Effector memory CD4-positive, alpha-beta T cell (primary cell): ENCODE measurements at regions not wholly inside any gene's neighbourhood (a gene's known extent, or its start where the extent isn't known, plus 50 kb on each side); places are given as distances from the start of the nearest gene placed in this dataset.
"Not testable (repeated sequence)": the region's sequence is repeated elsewhere in the genome, so short reads cannot be mapped to it uniquely, and the experiment has no call there.

ENCODE experiments used
- DNase-seq, 3 donors: peaks; one replicate each; pipeline ENCODE4 v3.0.0-alpha.2; 2020
- H3K27ac ChIP-seq: 2 replicates; pipeline ENCODE4 v1.7.0; 2013; ENCODE audit warnings: mild to moderate bottlenecking, low read length, moderate library complexity; ENCODE audit not compliant: insufficient read depth, poor library complexity, severe bottlenecking
- H3K27me3 ChIP-seq: replicated peaks from 2 replicates; pipeline ENCODE4 v1.7.0; 2013; ENCODE audit warnings: mild to moderate bottlenecking, low read length; ENCODE audit not compliant: insufficient read depth, control insufficient read depth, poor library complexity, severe bottlenecking
- H3K36me3 ChIP-seq: 2 replicates; pipeline ENCODE4 v1.7.0; 2013; ENCODE audit warnings: mild to moderate bottlenecking, low read length, moderate library complexity; ENCODE audit not compliant: control insufficient read depth, insufficient read depth
- H3K4me1 ChIP-seq: 2 replicates; pipeline ENCODE4 v1.7.0; 2013; ENCODE audit warnings: low read length, mild to moderate bottlenecking; ENCODE audit not compliant: control insufficient read depth, insufficient read depth, poor library complexity, severe bottlenecking
- H3K4me3 ChIP-seq: 2 replicates; pipeline ENCODE4 v1.7.0; 2013; ENCODE audit warnings: low read length, low read depth, mild to moderate bottlenecking; ENCODE audit not compliant: insufficient read depth, poor library complexity, severe bottlenecking
- H3K9me3 ChIP-seq: 2 replicates; pipeline ENCODE4 v1.7.0; 2013; ENCODE audit warnings: mild to moderate bottlenecking, low read length, moderate library complexity; ENCODE audit not compliant: control insufficient read depth

DNA sequence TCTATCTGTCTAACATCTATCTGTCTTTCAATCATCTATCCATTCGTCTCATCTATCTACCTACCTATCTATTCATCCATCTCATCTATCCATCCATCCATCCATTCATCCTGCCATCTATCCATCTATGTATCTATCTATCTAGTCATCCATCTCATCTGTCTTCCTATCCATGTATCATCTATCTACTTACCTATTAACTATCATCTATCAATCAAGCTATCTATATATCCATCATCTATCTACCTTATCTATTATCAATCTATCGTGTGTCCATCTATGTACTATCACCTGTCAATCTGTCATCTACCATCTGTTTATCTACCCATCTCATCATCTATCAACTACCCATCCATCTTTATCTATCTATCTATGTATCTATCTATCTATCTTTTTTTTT lies 217.7 kb downstream of the CRLF2 start:
- H3K27ac ChIP-seq: no peak overlapping the region
- H3K4me1 ChIP-seq: no peaks in the 10 kb centered on the region
- H3K36me3 ChIP-seq: no peaks in the 10 kb centered on the region
- no peak for DNase-seq
- no peaks in the 10 kb centered on the region for H3K27me3 ChIP-seq
- no peak overlapping the region for H3K4me3 ChIP-seq
- peaks cover 9% of the 10 kb centered on the region for H3K9me3 ChIP-seq

DNA sequence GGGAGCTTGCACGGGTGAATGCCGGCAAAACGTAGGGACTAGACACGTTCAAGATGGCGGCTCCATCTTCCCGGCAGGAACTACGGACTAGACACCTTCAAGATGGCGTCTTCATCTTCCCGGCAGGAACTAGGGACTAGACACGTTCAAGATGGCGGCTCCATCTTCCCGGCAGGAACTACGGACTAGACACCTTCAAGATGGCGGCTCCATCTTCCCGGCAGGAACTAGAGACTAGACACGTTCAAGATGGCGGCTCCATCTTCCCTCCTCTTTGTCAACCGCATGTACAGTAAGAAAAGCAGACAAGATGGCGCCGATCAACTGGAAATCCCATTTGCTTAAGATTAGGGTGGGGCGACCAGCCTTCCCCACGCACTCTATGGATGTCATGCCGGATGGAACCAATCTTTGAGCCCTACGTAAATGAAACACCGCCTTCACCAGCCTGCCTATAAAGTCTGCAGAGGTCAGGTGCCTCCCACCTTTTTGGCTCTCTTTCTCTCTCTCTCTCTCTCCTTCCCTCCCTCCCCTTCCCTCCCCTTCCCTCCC lies 222.4 kb downstream of the CRLF2 start:
- Histone ChIP-seq H3K36me3 (no peaks in the 10 kb centered on the region), H3K27ac (peak overlapping the region; percentile 37), H3K27me3 (no peaks in the 10 kb centered on the region), H3K4me1 (no peaks in the 10 kb centered on the region), H3K9me3 (peaks cover 9% of the 10 kb centered on the region), H3K4me3 (peak overlapping the region; percentile 37)
- DNase-seq: peak; percentile 1 to 89 (median 66)

DNA sequence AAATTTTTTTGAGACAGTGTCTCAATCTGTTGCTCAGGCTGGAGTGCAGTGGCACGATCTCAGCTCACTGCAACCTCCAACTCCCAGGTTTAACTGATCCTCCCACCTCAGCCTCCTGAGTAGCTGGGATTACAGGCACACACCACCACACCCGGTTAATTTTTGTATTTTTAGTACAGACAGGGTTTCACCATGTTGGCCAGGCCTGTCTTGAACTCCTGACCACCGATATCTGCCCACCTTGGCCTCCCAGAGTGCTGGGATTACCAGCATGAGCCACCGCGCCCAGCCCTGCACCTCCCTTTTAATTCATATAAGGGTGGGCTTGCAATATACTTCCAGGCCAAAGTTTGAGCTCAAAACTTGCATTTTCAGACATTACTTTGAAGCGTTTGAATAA lies 223.9 kb downstream of the CRLF2 start:
- not testable (repeated sequence) for H3K4me3 ChIP-seq, H3K36me3 ChIP-seq, H3K27me3 ChIP-seq, DNase-seq, H3K9me3 ChIP-seq, H3K4me1 ChIP-seq, H3K27ac ChIP-seq

DNA sequence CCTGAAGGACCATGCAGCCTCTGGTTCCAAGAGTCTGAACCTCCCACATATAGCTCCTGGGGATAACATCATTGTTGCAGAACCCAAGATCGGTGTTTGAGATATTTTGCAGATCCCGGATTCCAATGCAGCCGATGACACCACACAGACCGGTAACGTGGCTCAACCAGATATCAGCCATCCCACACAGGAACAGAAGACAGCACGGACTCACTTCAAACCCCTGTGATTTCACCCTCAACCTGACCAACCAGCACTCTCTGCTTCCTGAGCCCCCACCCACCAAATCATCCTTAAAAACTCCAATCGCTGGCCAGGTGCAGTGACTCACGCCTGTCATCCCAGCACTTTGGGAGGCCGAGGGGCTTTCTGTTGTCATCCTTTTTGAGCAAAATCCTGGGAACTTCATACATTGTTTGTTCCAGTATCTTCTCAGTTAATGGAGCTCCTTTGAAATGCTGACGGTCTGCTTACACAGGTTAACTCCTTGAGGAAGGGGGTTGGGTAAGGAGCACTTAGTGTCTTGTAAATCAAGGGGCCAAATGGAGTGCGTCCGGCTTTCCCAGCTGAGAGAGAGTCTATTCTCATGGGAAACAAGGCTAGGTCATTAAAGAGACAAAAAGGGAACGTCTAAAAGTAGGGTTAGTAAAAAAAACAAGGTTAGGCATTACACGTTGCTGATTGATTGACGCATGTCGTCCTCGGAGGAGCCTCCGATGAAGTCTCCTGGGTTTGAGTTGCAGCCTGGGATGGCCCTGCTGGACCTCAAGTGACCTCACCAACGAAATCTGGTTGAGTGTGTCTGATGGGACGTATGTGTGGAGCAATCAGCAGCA lies 230.4 kb downstream of the CRLF2 start:
- no peak overlapping the region for H3K27ac ChIP-seq
- no peak overlapping the region for H3K4me3 ChIP-seq
- no peaks in the 10 kb centered on the region for H3K36me3 ChIP-seq

DNA sequence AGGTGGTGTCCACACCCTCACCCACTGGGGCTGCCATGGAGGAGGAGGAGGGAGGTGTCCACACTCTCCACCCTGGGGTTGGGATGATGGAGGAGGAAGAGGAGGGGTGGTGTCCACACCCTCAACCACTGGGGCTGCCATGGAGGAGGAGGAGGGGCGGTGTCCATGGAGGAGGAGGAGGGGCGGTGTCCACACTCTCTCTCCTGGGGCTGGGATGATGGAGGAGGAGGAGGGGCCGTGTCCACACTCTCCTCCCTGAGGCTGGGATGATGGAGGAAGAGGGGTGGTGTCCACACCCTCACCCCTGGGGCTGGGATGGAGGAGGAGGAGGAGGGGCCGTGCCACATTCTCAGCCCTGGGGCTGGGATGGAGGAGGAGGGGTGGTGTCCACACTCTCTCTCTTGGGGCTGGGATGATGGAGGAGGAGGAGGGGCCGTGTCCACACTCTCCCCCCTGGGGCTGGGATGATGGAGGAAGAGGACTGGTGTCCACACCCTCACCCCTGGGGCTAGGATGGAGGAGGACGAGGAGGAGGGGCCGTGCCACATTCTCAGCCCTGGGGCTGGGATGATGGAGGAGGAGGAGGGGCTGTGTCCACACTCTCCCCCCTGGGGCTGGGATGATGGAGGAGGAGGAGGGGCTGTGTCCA lies 231.7 kb downstream of the CRLF2 start:
- Histone ChIP-seq H3K9me3 (no peaks in the 10 kb centered on the region), H3K36me3 (no peaks in the 10 kb centered on the region), H3K27me3 (no peaks in the 10 kb centered on the region), H3K4me3 (no peak overlapping the region), H3K27ac (no peak overlapping the region), H3K4me1 (no peaks in the 10 kb centered on the region)
- DNase-seq: no peak

More for the DNA sequence above, 230.4 kb downstream of the CRLF2 start:
- DNase-seq: no peak
- Histone ChIP-seq H3K4me1 (no peaks in the 10 kb centered on the region), H3K9me3 (no peaks in the 10 kb centered on the region), H3K27me3 (no peaks in the 10 kb centered on the region)

DNA sequence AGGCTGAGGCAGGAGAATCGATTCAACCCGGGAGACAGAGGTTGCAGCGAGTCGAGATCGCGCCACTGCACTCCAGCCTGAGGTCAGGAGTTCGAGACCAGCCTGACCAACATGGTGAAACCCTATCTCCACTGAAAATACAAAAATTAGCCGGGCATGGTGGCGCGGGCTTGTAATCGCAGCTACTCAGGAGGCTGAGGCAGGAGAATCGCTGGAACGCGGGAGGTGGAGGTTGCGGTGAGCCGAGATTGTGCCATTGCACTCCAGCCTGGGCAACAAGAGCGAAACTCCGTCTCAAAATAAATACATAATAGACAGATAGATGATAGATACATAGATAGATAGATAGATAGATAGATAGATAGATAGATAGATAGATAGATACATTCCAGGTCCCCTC lies 233.3 kb downstream of the CRLF2 start:
- not testable (repeated sequence) for H3K4me1 ChIP-seq, DNase-seq, H3K27ac ChIP-seq, H3K36me3 ChIP-seq, H3K9me3 ChIP-seq, H3K27me3 ChIP-seq, H3K4me3 ChIP-seq

DNA sequence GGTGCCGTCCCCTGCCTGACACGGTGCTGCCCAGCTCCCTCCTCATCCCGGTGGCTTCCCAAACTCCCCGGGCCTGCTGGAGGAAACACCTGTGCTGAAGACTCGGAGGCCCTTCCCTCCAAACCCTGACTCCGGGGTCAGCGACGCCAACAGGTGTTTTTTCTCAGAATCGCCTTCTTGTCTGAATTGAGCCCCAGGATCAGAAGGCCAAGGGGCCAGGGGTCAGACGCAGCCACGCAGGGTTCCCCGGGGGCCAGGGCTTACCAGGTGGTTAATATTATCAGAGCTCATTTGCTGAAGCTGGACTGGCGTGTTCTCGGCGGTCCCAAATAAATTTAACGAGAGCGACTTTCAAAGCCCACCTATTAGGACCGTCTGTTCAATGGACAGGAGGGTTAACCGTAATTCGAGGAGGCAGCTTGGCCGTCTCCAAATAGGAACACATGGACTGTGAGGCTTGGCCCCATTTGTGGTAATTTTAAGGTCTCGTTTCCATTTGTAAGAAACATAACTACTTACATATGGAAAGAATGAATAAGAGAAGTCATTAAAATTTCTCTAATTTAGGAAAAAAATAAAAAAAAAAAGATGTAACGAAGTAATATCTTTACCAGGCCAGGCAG lies 239.3 kb downstream of the CRLF2 start:
- Histone ChIP-seq H3K9me3 (no peaks in the 10 kb centered on the region), H3K27me3 (no peaks in the 10 kb centered on the region), H3K27ac (no peak overlapping the region), H3K4me1 (no peaks in the 10 kb centered on the region), H3K4me3 (no peak overlapping the region), H3K36me3 (no peaks in the 10 kb centered on the region)
- DNase-seq: no peak

DNA sequence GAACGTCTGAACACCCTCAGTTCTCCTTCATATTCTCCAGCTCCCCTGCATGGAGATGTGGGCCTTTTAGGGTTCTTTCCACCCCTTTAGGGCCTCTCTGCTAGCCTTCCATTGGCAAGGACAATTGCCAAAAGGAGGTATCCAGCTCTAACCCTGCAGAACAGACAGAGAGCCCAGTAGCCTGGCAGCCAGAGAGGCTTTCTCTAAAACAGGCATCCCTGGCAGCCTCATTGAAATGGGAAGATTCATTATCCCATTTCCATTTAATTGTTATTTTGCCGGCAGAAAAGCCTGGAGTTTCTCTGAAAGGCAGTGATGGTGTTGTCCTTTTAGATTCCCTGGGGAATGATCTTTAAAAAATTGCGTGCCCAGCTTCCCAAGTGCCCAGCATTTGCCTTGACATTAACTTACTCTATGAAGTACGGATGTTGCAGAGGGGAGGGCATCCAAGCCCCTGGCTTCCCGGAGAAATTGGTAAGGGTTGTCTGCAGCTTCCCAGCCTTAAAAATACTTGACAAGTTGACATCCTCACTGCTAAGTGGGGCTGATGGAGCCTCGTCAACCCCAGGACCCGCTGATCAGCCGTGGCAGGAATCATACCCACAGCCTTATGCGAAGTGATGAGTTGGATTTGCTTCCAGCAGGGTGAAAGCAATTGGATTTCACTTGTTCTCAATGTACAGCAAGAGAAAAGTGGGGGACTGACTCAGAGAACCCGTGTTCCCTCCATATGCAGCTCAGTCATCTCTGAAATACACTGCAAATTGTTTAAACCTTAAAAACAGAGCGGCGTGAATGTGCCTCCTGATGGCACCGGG lies 244.1 kb downstream of the CRLF2 start:
- Histone ChIP-seq H3K27me3 (no peaks in the 10 kb centered on the region), H3K4me1 (no peaks in the 10 kb centered on the region), H3K9me3 (no peaks in the 10 kb centered on the region), H3K36me3 (no peaks in the 10 kb centered on the region), H3K27ac (no peak overlapping the region), H3K4me3 (no peak overlapping the region)
- no peak for DNase-seq

DNA sequence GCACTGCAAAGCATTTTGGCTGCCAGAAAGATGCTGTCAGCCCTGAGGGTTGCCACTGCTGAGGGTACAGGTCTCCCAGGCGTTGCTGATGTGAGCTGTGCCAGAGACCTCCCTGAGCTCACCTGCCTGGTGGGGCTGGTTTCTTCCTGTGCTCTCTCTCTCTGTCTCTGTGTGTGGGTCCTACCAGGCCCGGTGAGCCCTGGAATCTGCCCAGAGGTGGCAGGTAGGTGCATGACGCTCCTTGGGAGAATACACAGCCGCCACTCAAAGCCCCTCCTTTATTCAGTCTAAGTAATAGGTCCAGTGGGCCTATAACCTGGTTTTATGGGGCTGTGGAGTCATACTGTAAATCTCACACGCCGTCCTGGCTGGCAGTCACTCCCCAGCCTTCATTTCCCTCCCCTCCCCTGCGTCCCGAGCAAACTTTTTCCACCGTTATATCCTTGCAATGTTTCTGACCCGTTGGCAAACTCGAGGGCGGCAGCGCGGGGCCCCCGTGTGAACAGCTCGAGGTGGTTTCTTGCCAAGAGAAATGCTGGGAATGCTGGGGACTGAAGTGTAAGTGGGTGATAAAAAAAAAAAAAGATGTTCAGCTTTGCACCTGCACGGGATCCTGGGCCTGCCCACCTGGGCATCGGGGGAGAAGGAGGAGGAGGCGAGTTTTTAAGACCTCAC lies 245.9 kb downstream of the CRLF2 start:
- H3K9me3 ChIP-seq: no peaks in the 10 kb centered on the region
- H3K27me3 ChIP-seq: no peaks in the 10 kb centered on the region

More for the DNA sequence above, 245.9 kb downstream of the CRLF2 start:
- no peaks in the 10 kb centered on the region for H3K36me3 ChIP-seq
- no peaks in the 10 kb centered on the region for H3K4me1 ChIP-seq
- no peak for DNase-seq
- H3K4me3 ChIP-seq: no peak overlapping the region
- H3K27ac ChIP-seq: no peak overlapping the region
